H9 (cell line): ENCODE measurements at regions not wholly inside any gene's neighbourhood (a gene's known extent, or its start where the extent isn't known, plus 50 kb on each side); places are given as distances from the start of the nearest gene placed in this dataset.

Source experiments
- DNase-seq: peaks from one replicate; pipeline ENCODE4 v3.0.0-alpha.2; 2017
- H2AFZ ChIP-seq: one replicate; pipeline ENCODE4 v1.6.1; 2013; ENCODE audit warnings: mild to moderate bottlenecking, low read length, control low read depth, moderate library complexity
- H2AK5ac ChIP-seq: 2 replicates; pipeline ENCODE4 v1.6.1; 2013; ENCODE audit warnings: low read length, control low read depth, mixed read lengths; ENCODE audit not compliant: insufficient read length
- H2BK120ac ChIP-seq: one replicate; pipeline ENCODE4 v1.6.1; 2013; ENCODE audit warnings: low read depth, mild to moderate bottlenecking, low read length, control low read depth, inconsistent platforms; ENCODE audit not compliant: poor library complexity, severe bottlenecking
- H2BK12ac ChIP-seq: 2 replicates; pipeline ENCODE4 v1.6.1; 2013; ENCODE audit warnings: low read length, control low read depth, mixed read lengths, low read depth; ENCODE audit not compliant: insufficient read length
- H2BK15ac ChIP-seq: 2 replicates; pipeline ENCODE4 v1.6.1; 2013; ENCODE audit warnings: low read depth, low read length, control low read depth
- H2BK20ac ChIP-seq: one replicate; pipeline ENCODE4 v1.6.1; 2013; ENCODE audit warnings: low read depth, mild to moderate bottlenecking, low read length, control low read depth, inconsistent platforms; ENCODE audit not compliant: poor library complexity, severe bottlenecking
- H2BK5ac ChIP-seq: 2 replicates; pipeline ENCODE4 v1.6.1; 2013; ENCODE audit warnings: low read length, control low read depth, mixed read lengths; ENCODE audit not compliant: insufficient read length
- H3K14ac ChIP-seq: 2 replicates; pipeline ENCODE4 v1.6.1; 2013; ENCODE audit warnings: low read length, control low read depth; ENCODE audit not compliant: insufficient read depth
- H3K18ac ChIP-seq: 2 replicates; pipeline ENCODE4 v1.6.1; 2013; ENCODE audit warnings: low read depth, mild to moderate bottlenecking, mixed read lengths, low read length, control low read depth; ENCODE audit not compliant: insufficient read length
- H3K23ac ChIP-seq: 2 replicates; pipeline ENCODE4 v1.6.1; 2013; ENCODE audit warnings: low read length, control low read depth, mixed read lengths, low read depth; ENCODE audit not compliant: insufficient read length
- H3K23me2 ChIP-seq: 2 replicates; pipeline ENCODE4 v1.6.1; 2013; ENCODE audit warnings: low read depth, mild to moderate bottlenecking, mixed read lengths, low read length, control low read depth; ENCODE audit not compliant: insufficient read length, poor library complexity, severe bottlenecking
- H3K27ac ChIP-seq: 2 replicates; pipeline ENCODE4 v1.5.1; 2013; ENCODE audit warnings: low read length, control low read depth, mixed read lengths, low read depth; ENCODE audit not compliant: insufficient read length
- H3K27me3 ChIP-seq: 2 replicates; pipeline ENCODE4 v1.6.1; 2013; ENCODE audit warnings: low read length, control low read depth, inconsistent platforms; ENCODE audit not compliant: insufficient read depth
- H3K4ac ChIP-seq: 2 replicates; pipeline ENCODE4 v1.6.1; 2013; ENCODE audit warnings: low read depth, mild to moderate bottlenecking, control low read depth, inconsistent platforms, low read length, moderate library complexity
- H3K4me1 ChIP-seq: 2 replicates; pipeline ENCODE4 v1.6.1; 2013; ENCODE audit warnings: low read length, control low read depth, inconsistent platforms; ENCODE audit not compliant: insufficient read depth
- H3K4me2 ChIP-seq: 2 replicates; pipeline ENCODE4 v1.6.1; 2013; ENCODE audit warnings: low read length, control low read depth, mixed read lengths; ENCODE audit not compliant: insufficient read length, insufficient read depth
- H3K56ac ChIP-seq: 2 replicates; pipeline ENCODE4 v1.6.1; 2013; ENCODE audit warnings: low read depth, mild to moderate bottlenecking, mixed read lengths, low read length, control low read depth; ENCODE audit not compliant: insufficient read length
- H3K79me1 ChIP-seq: 2 replicates; pipeline ENCODE4 v1.6.1; 2013; ENCODE audit warnings: low read depth, mild to moderate bottlenecking, moderate library complexity, low read length, control low read depth, inconsistent platforms; ENCODE audit not compliant: insufficient read depth, poor library complexity, severe bottlenecking
- H3K79me2 ChIP-seq: 2 replicates; pipeline ENCODE4 v1.6.1; 2013; ENCODE audit warnings: low read length, control low read depth, inconsistent platforms; ENCODE audit not compliant: insufficient read depth
- H3K9ac ChIP-seq: 2 replicates; pipeline ENCODE4 v1.6.1; 2013; ENCODE audit warnings: low read length, control low read depth, mixed read lengths; ENCODE audit not compliant: insufficient read length; ENCODE audit errors: extremely low read depth
- H3K9me3 ChIP-seq: one replicate; pipeline ENCODE4 v1.6.1; 2013; ENCODE audit warnings: low read depth, low read length, inconsistent platforms; ENCODE audit not compliant: control insufficient read depth
- H3T11ph ChIP-seq: one replicate; pipeline ENCODE4 v1.6.1; 2013; ENCODE audit warnings: mild to moderate bottlenecking, low read length, control low read depth, inconsistent platforms
- H4K20me1 ChIP-seq: one replicate; pipeline ENCODE4 v1.6.1; 2013; ENCODE audit not compliant: control insufficient read depth, insufficient read length, insufficient read depth
- H4K5ac ChIP-seq: 2 replicates; pipeline ENCODE4 v1.6.1; 2013; ENCODE audit warnings: low read depth, mild to moderate bottlenecking, mixed read lengths, low read length, control low read depth; ENCODE audit not compliant: insufficient read length
- H4K8ac ChIP-seq: replicated peaks from 2 replicates; pipeline ENCODE4 v1.6.1; 2013; ENCODE audit warnings: low read length, control low read depth, mixed read lengths, low read depth; ENCODE audit not compliant: insufficient read length
- H4K91ac ChIP-seq: 2 replicates; pipeline ENCODE4 v1.6.1; 2013; ENCODE audit warnings: low read depth, mild to moderate bottlenecking, moderate library complexity, mixed read lengths, low read length, control low read depth; ENCODE audit not compliant: insufficient read length
- H3K27ac Mint-ChIP-seq, 3 experiments: 2 replicates in 2 of 3; 3 replicates in 1 of 3; pipeline ENCODE4 v1.8.0; 2020 to 2021; ENCODE audit warnings: mixed read lengths in 3 of 3, mild to moderate bottlenecking in 1 of 3, moderate library complexity in 1 of 3
- H3K27me3 Mint-ChIP-seq: 2 replicates; pipeline ENCODE4 v1.8.0; 2021; ENCODE audit warnings: low read depth, mild to moderate bottlenecking, moderate library complexity, mixed read lengths
- H3K36me3 Mint-ChIP-seq, 3 experiments: 2 replicates in 2 of 3; 3 replicates in 1 of 3; pipeline ENCODE4 v1.8.0; 2020 to 2021; ENCODE audit warnings: low read depth in 3 of 3, mixed read lengths in 3 of 3; ENCODE audit not compliant: insufficient read depth in 1 of 3
- H3K4me1 Mint-ChIP-seq, 2 experiments: 2 replicates each; pipeline ENCODE4 v1.8.0; 2020; ENCODE audit warnings: mixed read lengths in 2 of 2
- H3K4me3 Mint-ChIP-seq, 2 experiments: 2 replicates in 1 of 2; 3 replicates in 1 of 2; pipeline ENCODE4 v1.8.0; 2020 to 2021; ENCODE audit warnings: mild to moderate bottlenecking in 2 of 2, mixed read lengths in 2 of 2, moderate library complexity in 1 of 2
- H3K9me3 Mint-ChIP-seq, 2 experiments: 2 replicates in 1 of 2; 3 replicates in 1 of 2; pipeline ENCODE4 v1.8.0; 2020; ENCODE audit warnings: mild to moderate bottlenecking in 2 of 2, mixed read lengths in 2 of 2, moderate library complexity in 1 of 2
- CTCF ChIP-seq: fragments of 200-600 bp; sonication (generic); conservative IDR thresholded peaks from 3 replicates; pipeline ENCODE4 v1.8.0; 2021; ENCODE audit warnings: antibody characterized with exemption, mild to moderate bottlenecking
- WGBS: extraction: QIAGEN DNeasy Blood & Tissue Kit; methylation state at CpG from one replicate; pipeline ENCODE4 v1.1.7; 2013; ENCODE audit warnings: missing lambda C conversion rate, low lambda C conversion rate, mixed read lengths; ENCODE audit not compliant: insufficient read length; ENCODE audit errors: extremely low coverage; 5-methylcytosine and 5-hydroxymethylcytosine counted together

- H3K4me3 Mint-ChIP-seq: peak overlapping the region; percentile 24 to 46; a peak in 3 of 5 replicates
- WGBS: no CpG with 5 or more reads among the region's 3 CpGs
Measured at GRCh38 chr16:7765079-7765550, 432.5 kb downstream of the RBFOX1 start.

More at GRCh38 chr16:7765079-7765550, 432.5 kb downstream of the RBFOX1 start:
- H3K9me3 ChIP-seq: no peaks in the 10 kb centered on the region
- H3K4ac ChIP-seq: no peak overlapping the region
- H3K14ac ChIP-seq: no peak overlapping the region
- Mint-ChIP-seq H3K4me1 (peaks cover 66% of the 10 kb centered on the region in 2 experiments), H3K36me3 (no peaks in the 10 kb centered on the region), H3K27ac (peak overlapping the region; percentile 66 to 95 (median 74); a peak in 5 of 7 replicates), H3K9me3 (no peaks in the 10 kb centered on the region; a peak in 1 of 5 replicates), H3K27me3 (peaks cover 2% of the 10 kb centered on the region)
- no peak overlapping the region for H3K27ac ChIP-seq
- H3K56ac ChIP-seq: no peak overlapping the region
- no peaks in the 10 kb centered on the region for H3K79me1 ChIP-seq
- H2BK120ac ChIP-seq: no peak overlapping the region
- H3K4me2 ChIP-seq: no peak overlapping the region
- no peak overlapping the region for H2BK5ac ChIP-seq
- no peaks in the 10 kb centered on the region for H3K23me2 ChIP-seq
- no peak overlapping the region for H3K23ac ChIP-seq
- H3K18ac ChIP-seq: no peak overlapping the region
- H4K20me1 ChIP-seq: no peaks in the 10 kb centered on the region
- H2BK12ac ChIP-seq: no peak overlapping the region
- no peaks in the 10 kb centered on the region; the same call in 1 of the 2 replicates for H3K27me3 ChIP-seq
- H4K8ac ChIP-seq: no peak overlapping the region
- no peak overlapping the region for H2AK5ac ChIP-seq
- peaks cover 16% of the 10 kb centered on the region; the same call in 1 of the 2 replicates for H3K4me1 ChIP-seq
- no peak overlapping the region for H3K9ac ChIP-seq
- no peaks in the 10 kb centered on the region for H3K79me2 ChIP-seq
- H2BK15ac ChIP-seq: no peak overlapping the region
- TF ChIP-seq CTCF: no peak
- H2AFZ ChIP-seq: no peak overlapping the region
- H4K5ac ChIP-seq: no peak overlapping the region
- peak overlapping the region; percentile 68 for H3T11ph ChIP-seq
- DNase-seq: peak; percentile 53
- no peak overlapping the region for H2BK20ac ChIP-seq
- H4K91ac ChIP-seq: no peak overlapping the region
